HG03342 (cell line): ENCODE measurements at regions not wholly inside any gene's neighbourhood (a gene's known extent, or its start where the extent isn't known, plus 50 kb on each side); places are given as distances from the start of the nearest gene placed in this dataset.
A peak's percentile ranks its signal among the peaks of the same experiment; 100 is the strongest.

Experiments used
- ATAC-seq: cut with Tn5 transposase; IDR thresholded peaks from one replicate; pipeline ENCODE4 v1.9.1; 2021; ENCODE audit warnings: mild to moderate bottlenecking, moderate library complexity; ENCODE audit not compliant: unreplicated experiment

DNA sequence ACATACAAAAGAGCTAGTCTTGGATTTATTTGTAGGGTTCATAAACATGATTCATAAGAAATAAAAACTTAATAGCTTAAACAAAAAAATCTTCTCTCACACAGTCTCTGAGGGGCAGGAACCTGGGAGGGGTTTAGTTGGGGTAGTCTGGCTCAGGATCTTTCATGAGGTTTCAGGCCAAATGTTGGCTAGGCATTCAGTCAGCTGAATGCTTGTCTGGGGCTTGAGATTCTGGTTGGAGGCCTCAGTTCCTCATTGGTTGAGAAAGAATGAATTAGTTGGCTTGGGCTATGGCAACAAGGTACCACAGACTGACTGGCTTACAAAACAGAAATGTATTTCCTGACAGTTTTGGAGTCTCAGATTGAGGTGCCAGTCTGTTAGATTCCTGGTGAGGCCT, 74.3 kb downstream of the ANKRD7 start:
- no peak for ATAC-seq

DNA sequence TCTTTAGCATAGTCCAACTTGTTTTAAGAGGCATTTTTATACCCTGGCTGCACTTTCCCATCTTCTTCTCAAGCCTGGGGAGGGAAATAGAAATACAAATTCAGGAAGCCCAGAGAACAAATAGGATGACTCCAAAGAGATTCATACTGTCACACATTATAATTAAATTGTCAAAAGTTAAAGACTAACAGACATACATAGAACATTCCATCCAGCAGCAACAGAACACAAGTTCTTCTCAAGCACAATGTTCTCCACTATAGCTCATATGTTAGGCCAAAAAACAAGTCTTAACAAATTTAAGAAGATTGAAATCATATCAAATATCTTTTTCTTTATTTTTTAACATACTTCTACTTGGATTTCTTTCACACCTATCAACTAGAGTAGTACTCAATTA, 75.7 kb downstream of the ANKRD7 start:
- ATAC-seq = no peak

DNA sequence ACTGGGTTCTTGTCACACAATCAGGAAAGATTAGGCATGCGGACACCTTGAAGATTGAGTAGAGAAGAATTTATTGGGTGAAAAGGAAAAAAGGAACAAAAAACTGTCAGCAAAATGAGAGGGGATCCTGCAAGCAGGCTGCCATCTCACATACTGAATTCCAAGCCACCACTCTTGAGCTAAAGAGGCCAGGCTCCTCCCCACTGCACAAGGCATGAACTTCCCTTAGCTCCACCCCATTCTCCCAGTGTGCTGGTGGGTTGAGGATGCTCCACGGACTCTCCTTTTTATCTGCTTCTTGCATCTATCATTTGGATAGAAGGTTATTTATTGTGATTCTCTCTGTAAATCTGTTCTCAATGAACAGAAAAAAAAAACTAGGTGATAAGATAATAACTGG, 79.6 kb downstream of the ANKRD7 start:
- no peak for ATAC-seq

DNA sequence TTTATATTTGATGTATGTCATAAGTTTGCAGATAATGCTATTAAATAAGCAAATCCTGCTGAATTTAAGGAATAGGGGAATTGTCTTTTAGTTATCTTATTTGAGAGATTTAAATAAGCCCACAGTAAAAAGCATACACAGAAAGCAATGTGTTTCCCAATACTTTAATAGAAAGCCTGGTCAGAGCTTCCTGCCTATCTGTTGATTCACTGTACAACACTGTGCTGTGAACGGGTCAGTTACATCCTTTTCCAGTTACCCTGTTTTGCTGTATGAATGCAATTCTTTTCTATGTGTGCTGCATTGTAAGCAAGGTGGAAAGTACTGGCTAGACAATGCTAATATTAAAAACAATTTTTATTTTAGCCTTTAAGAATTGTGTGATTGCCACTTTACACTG, 81.2 kb downstream of the ANKRD7 start:
- ATAC-seq = no peak

DNA sequence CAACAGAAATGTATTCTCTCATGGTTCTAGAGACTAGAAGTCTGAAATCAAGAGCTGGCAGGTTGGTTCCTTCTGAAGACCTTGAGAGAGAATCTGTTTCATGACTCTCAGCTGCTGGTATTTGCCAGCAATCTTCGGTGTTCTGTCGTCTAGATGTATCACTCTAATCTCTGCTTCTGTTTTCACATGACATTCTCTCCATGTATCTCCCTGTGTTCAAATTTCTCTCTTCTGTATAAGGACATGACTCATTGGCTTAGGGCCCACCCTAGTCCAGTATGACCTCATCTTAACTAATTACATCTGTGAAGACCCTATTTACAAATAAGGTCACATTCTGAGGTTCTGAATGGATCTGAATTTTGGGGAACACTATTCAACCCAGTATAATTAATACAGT, 82.3 kb downstream of the ANKRD7 start:
- no peak for ATAC-seq

DNA sequence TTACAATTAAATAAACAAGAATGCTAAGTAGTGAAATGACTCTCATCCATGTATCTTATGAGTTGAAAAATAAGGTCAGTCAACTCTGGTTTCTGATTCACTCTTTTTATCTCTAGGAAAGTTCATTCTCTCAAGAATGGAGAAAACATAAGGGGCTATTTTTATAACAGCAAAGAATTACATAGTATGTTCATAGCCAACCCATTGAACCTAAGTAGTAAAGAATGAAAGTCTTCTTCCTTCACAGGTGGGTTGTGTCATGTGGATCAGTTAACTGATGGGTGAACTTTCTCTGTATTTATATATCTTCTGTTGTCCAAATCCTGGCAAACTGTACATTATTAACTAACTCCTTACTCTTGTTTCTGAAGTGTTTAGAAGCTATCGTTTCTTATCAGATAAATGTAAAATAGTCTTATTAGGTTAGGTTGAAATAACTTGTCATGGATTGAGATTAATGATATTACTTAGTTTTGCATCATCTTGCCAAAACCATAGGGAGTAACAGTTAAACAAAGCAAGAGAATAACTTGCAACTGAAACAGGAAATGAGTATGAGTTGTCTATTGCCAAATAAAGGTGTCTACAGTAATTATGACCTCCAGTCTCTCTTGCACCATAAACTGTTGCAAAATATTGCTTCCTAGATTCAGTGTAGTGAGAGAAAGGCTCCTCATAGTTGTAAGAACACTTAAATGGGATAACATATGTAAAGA, 86.8 kb downstream of the ANKRD7 start:
- ATAC-seq = peak; percentile 81

DNA sequence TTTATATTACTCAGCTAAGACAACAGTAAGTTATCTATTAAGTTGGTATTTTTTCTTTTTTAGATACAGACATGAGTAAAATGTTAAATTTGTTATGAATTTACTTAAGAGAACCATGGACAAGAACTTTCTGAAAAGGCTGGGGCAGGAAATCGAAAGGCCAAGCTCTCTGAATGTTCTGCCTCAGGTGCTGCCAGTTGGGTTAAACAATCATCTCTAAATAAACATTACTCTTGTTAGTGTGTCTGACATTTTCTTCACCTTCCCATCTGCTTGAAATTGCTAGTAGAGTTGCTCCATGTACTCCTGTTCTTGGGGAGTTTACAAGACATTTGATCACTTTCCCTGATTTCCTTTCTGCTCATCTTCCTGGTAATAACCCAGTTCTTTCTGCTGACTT, 87.5 kb downstream of the ANKRD7 start:
- ATAC-seq = no peak

DNA sequence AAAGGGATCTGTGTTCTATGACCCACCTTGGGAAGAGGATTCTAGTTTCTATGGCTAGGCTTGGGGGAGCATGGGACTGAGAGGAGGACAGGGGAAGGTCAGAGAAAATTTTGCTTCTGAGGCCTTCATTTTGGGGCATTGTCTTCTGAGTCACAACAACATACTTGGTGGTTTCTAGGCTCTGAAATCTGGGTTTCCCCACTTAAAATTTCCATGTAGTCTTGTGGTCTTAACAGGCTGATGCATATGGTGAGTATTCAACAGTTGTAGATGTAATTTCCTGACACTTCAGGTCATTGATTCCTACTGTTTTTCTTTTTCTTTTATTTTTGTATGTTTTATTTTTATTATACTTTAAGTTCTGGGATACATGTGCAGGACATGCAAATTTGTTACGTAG, 88.5 kb downstream of the ANKRD7 start:
- peak; percentile 64 for ATAC-seq

DNA sequence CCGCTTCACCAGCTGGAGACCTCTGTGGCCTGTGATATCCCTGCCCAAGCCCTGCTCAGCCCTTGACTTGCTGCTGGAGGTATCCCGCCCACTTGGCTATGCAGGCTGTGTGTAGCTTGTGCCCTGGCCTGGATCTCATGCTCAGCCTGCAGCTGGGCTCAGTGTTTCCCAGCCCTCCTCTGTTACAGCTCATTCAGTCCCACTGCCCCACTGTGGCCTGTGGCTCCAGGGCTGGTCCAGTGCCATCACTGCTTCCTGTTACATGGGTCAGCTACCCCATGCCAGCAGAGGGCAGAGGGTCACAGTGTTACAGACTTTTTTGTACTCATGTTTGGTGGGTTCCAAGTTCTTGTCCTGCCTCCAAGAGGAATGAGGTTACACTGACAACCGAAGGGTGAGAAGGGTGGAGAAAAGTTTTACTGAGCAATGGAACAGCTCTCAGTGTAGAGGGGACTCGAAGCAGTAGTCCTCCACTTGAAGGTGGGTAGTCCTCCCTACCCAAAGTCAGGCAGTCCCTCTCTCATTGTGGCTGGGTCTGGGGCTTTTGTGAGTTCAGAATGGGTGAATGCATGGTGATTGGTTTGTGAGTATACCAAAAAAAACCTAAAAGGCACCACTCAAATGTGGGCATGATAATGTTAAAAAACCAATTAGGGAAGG, 100.4 kb downstream of the ANKRD7 start:
- no peak for ATAC-seq

DNA sequence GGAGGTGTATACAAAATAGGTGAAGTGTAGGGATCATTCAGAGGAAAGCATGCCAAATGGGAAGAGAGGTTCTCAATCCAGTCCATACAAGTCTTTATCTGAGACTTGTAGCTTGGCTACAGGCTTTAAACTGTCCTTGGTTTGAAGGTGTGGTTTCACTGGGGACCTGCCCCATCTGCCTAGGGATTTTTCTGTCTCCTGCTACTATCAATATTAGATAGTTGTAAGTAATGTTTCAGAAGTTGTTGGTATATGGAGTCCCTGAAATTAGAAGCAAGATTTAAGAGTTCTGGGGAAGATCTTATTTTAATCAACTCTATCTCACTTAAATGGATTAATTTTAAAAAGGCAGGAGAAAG, 100.9 kb downstream of the ANKRD7 start:
- no peak for ATAC-seq

DNA sequence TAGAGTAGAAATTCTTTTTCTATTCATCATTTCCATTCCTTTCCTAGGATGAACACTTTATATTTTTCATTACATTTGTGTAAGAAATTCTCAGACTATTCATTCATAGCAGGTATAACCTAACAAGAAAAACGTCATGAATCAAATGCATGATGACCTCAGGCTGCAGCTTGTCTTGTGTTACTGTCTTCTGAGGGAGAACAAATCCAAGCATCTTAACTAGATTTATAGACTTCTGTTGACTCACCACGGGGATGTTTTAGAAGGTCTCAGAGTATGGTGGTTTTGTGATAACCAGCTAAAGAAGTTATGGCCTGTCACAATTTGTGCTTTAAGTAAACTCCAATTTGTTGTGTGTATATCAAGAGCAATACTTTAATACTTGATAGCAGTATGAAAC, 102.7 kb downstream of the ANKRD7 start:
- no peak for ATAC-seq

DNA sequence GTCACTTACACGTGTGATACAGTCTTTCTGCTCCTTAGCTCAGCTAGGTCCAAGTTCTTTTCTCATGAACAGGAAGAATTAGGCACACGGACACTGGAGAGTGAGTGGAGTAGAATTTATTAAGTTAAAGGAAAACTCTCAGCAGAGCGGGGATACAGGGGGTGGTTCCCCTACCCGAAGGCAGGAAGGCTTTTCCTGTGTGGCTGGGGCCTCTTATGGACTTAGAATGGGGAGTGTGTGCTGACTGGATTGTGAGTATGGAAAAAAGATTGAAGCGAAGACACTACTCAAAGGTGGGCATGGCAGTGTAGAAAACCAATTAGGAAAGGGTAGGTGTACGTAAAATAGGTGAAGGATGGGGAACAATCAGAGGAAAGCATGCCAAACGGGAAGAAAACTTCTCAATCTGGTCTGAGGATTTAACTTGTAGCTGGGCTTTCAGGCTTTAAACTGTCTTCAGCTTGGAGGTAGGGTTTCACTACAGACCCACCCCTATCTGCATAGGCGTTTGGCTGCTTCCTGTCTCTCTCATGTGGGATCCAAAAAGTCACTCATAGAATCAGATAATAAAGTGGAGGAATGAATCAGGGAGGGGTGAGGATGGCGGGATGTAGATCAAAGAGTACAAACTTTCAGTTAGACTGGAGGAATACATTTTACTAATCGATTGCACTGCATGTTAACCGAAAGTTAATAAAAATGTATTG, 104.2 kb downstream of the ANKRD7 start:
- no peak for ATAC-seq

DNA sequence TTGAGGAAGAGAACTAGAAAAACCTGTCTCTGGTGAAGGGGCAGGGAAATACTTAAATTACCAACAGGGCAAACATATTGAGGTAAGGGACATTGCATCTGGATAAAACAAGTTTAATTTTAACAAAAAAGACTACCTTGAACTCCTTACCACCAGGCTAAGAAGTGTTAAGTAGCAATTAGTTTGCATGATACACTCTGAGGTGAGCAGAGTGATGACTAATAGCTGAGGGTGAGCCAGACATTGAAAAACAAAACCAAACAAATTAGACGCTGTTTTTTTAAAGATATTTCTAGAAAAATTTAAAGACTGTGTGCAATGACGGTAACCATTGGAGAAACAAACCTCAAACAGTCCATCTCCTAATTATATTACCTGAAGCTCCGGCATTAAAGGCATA, 105.9 kb downstream of the ANKRD7 start:
- ATAC-seq = no peak

DNA sequence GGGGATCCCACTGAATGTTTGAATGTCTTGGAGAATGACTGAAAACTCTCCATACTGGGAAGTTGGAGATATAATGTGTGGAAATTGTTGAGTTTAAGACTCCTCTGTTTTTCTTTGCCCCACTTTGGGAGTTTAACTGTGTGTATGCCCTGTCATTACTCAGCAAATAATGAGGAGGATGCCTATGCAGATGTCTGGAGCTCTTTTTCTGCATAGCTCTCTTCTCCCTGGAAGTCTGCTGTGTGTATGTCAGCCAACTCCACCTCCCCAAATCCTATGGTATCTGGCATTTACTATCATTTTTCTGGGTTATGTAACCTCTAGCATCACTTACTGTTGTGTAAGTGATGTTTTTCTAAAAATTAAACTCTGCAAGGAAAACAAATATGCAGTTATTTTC, 122.2 kb downstream of the ANKRD7 start:
- ATAC-seq = no peak

DNA sequence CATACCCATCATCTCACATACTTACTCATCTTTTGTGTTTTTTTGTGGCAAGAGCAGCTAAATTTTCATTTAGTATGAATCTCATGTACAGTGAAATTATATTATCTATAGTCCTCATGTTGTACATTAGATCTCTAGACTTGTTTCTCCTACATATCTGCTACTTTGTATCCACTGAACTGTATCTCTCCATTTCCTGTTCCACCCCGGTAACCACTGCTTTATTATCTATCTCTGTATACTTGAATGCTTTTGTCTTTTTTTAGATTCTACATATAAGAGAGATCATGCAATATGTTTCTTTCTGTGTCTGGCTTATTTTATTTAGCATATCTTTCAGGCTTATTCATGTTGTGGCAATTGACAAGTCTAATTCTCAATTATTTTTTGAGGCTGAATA, 125.1 kb downstream of the ANKRD7 start:
- no peak for ATAC-seq

DNA sequence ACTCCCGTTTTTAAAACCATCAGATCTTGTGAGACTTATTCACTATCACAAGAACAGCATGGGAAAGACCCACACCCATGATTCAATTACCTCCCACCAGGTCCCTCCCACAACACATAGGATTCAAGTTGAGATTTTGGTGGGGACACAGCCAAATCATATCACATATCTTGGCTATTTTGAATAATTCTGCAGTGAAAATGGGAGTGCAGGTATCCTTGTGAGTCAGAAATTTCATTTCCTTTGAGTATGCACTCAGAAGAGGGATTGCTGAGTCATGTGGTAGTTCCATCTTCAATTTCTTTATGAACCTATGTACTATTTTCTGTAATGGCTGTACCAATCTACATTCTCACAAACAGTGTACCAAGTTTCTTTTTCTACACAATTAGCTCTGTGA, 125.8 kb downstream of the ANKRD7 start:
- ATAC-seq = no peak

DNA sequence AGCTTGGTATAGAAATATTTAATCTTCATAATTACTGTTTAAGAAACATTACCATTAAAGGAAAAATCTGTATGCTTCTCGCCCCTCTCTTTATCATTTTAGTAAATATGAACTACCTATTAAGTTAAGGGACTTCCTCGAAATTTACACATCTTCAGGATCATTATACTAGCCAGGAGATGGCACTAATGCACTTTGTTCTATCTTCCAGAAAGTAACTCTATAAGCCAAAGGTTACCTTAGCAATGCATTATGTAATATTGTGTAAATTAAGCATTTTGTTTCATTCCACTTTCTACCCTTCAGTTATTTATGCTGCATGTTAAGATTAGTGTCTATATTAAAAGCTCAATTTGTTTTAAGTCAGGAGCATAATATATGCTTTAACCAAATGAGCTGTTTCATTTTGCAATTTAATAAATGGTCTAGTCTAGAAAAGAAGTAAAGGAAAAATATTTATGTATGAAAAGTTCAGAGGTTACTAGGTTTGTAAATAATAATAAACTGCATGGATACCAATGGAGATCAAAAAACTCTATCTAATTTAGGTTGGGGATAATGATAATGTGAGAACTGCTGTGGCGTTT, 128.5 kb downstream of the ANKRD7 start:
- peak; percentile 53 for ATAC-seq

DNA sequence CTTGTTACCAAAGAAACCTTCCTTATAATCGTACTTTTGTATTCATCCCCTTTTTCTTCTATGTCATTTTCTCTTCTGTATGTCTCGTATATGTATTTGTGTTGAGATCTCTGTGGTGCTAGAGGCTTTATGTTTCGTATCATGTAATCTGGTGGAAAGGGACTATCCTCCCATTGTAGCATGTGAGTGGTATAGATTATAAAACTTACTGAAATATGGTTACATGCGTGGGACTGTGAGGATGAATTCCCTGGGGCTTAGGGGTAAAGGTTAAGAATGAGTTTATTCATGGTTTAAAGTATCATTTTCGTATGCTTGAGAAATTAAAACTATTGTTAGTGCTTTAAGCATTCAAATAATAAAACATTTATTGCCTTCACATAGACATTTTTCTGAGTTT, 141.9 kb downstream of the ANKRD7 start:
- ATAC-seq = no peak

DNA sequence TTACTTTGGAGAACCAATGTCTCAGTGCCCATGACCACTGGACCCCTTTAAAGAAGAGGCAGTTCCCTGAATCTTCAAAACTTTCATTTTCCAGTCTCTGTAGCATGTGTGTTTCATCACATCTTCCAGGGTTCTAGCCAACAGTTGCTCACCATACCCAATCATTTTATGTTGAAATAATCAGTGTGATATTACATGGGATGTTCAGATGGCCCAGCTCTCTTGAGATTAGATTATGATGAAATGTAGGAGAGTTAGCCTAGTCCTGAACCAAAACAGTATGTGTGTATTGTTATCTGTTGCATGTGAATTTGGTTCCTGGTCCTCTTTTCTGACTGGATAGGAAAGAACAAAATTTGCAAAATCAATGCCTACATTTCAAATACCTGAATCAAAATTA, 144.5 kb downstream of the ANKRD7 start:
- no peak for ATAC-seq

DNA sequence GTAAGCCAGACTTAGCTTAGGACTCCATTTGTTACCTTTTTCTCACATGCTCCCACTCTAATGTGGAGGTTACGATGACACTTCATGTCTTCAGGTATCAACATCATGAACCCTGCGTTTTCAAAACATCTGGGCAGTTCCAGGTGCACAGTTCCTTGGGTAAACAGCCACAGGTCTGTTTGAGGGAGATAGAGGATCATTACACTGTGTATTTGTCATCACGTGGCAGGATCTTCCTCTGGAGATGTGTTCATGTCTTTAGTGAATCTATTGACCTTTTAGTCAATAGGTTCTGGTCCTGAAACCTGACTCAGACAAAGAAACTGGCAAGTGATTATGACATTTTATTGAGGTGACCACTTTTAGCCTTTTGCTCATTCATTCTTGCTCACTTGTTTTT, 145.5 kb downstream of the ANKRD7 start:
- no peak for ATAC-seq

DNA sequence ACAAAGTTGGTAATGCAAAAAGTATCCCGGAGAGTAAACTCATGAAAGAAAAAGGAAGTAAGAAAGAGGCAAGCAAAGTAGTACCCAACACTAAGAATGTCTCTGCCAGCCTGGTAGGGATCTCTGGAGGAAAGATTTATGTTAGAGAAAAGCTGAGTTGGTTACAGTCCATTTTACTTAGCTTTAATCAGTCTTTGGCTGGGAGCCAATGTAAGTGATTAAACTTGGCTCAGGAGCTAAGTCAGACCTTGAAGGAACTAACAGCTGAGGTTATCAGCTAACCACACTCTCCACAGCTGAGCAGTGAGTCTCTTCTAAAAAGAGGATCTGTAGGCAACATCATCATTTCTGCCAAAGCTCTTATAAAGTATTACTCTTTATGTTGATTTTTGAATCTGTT, 148.0 kb downstream of the ANKRD7 start:
- no peak for ATAC-seq

DNA sequence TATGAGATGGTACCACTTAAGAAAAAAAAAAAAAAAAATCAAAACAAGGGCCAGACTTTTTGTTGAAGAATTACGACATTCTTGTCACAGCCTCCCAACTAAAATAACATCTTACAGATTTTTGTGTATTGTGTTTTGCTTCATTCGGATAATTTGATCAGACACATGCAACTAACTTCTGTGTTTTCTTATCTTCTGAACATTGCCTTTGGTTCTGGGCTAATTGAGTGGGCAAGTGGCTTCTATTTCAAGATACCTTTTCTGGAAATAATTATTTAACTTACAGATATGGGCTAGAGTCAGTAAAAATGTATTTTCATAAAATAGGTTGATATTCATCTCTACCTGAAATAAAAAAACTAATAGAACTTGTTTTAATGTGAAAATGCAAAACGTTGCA, 165.1 kb downstream of the ANKRD7 start:
- no peak for ATAC-seq
